ENCODE measurements at regions not wholly inside any gene's neighbourhood (a gene's known extent, or its start where the extent isn't known, plus 50 kb on each side); places are given as distances from the start of the nearest gene placed in this dataset.

- Mint-ChIP-seq H3K4me1 (ENCODE audit: low read depth) (no peaks in the 10 kb centered on the region), H3K9me3 (no peaks in the 10 kb centered on the region), H3K27ac (no peak overlapping the region), H3K4me3 (no peak overlapping the region), H3K27me3 (no peaks in the 10 kb centered on the region), H3K36me3 (ENCODE audit: low read depth) (no peaks in the 10 kb centered on the region)
- intact Hi-C loops (cut with micrococcal nuclease): no loop called here
- DNase-seq: no peak
- CTCF ChIA-PET: no interaction called here
- ATAC-seq: no peak
- TF ChIP-seq CTCF (IDR thresholded peaks at IDR 0.05): no peak
- POLR2A ChIA-PET: no interaction called here
These were observed 65.3 kb upstream of the NANOGP8 start for GRCh38 chr15:35150361-35150760.

- H3K4me3 Mint-ChIP-seq: no peak overlapping the region
- H3K36me3 Mint-ChIP-seq (ENCODE audit: low read depth): no peaks in the 10 kb centered on the region
- TF ChIP-seq CTCF (IDR thresholded peaks at IDR 0.05): no peak
- ChIA-PET CTCF (no interaction called here), POLR2A (no interaction called here)
- ATAC-seq: no peak
- no peaks in the 10 kb centered on the region for H3K9me3 Mint-ChIP-seq
- DNase-seq: no peak
- intact Hi-C loops (cut with micrococcal nuclease): no loop called here
- no peaks in the 10 kb centered on the region for H3K4me1 Mint-ChIP-seq (ENCODE audit: low read depth)
- no peak overlapping the region for H3K27ac Mint-ChIP-seq
- no peaks in the 10 kb centered on the region for H3K27me3 Mint-ChIP-seq
These were observed 60.2 kb upstream of the NANOGP8 start for GRCh38 chr15:35145336-35145735.

GRCh38 chr15:35142578-35142977 lies 57.5 kb upstream of the NANOGP8 start:
- TF ChIP-seq CTCF (IDR thresholded peaks at IDR 0.05): no peak
- H3K27ac Mint-ChIP-seq: no peak overlapping the region
- no peaks in the 10 kb centered on the region for H3K4me1 Mint-ChIP-seq (ENCODE audit: low read depth)
- H3K9me3 Mint-ChIP-seq: no peaks in the 10 kb centered on the region
- H3K4me3 Mint-ChIP-seq: no peak overlapping the region
- CTCF ChIA-PET: no interaction called here
- ATAC-seq (no peak), DNase-seq (no peak)
- intact Hi-C loops (cut with micrococcal nuclease): no loop called here
- no peaks in the 10 kb centered on the region for H3K36me3 Mint-ChIP-seq (ENCODE audit: low read depth)
- no peaks in the 10 kb centered on the region for H3K27me3 Mint-ChIP-seq
- POLR2A ChIA-PET: no interaction called here

GRCh38 chr15:35141743-35142471 lies 56.8 kb upstream of the NANOGP8 start:
- H3K36me3 Mint-ChIP-seq (ENCODE audit: low read depth): no peaks in the 10 kb centered on the region
- no peaks in the 10 kb centered on the region for H3K9me3 Mint-ChIP-seq
- CTCF ChIA-PET: no interaction called here
- H3K4me1 Mint-ChIP-seq (ENCODE audit: low read depth): no peaks in the 10 kb centered on the region
- intact Hi-C loops (cut with micrococcal nuclease): no loop called here
- no peak overlapping the region for H3K4me3 Mint-ChIP-seq
- DNase-seq (no peak), ATAC-seq (no peak)
- no peak for TF ChIP-seq CTCF (IDR thresholded peaks at IDR 0.05)
- H3K27ac Mint-ChIP-seq: no peak overlapping the region
- POLR2A ChIA-PET: no interaction called here
- H3K27me3 Mint-ChIP-seq: no peaks in the 10 kb centered on the region

GRCh38 chr15:35139822-35140221 lies 54.7 kb upstream of the NANOGP8 start:
- intact Hi-C loops (cut with micrococcal nuclease): no loop called here
- no peaks in the 10 kb centered on the region for H3K9me3 Mint-ChIP-seq
- no peak for ATAC-seq
- no peak for DNase-seq
- ChIA-PET CTCF (no interaction called here), POLR2A (no interaction called here)
- H3K4me3 Mint-ChIP-seq: no peak overlapping the region
- no peaks in the 10 kb centered on the region for H3K27me3 Mint-ChIP-seq
- no peaks in the 10 kb centered on the region for H3K4me1 Mint-ChIP-seq (ENCODE audit: low read depth)
- no peak for TF ChIP-seq CTCF (IDR thresholded peaks at IDR 0.05)
- no peak overlapping the region for H3K27ac Mint-ChIP-seq
- H3K36me3 Mint-ChIP-seq (ENCODE audit: low read depth): no peaks in the 10 kb centered on the region

Measured in activated CD8-positive, alpha-beta T cell treated with anti-CD3 and anti-CD28 coated beads for 36 hours (primary cell).